IMR-90 (cell line): ENCODE measurements at regions not wholly inside any gene's neighbourhood (a gene's known extent, or its start where the extent isn't known, plus 50 kb on each side); places are given as distances from the start of the nearest gene placed in this dataset.

Source experiments
- ATAC-seq: fragments of 200-7000 bp; cut with Tn5 transposase; 2 replicates; pipeline ENCODE4 v1.9.1; 2020; ENCODE audit warnings: low read depth, mild to moderate bottlenecking, moderate library complexity
- BruUV-seq: library from RNA; stranded (reverse); fragments of 400-500 nt; replicated peaks from 2 replicates; lab custom pipeline; 2021; lab: Mats Ljungman, UMichigan
- CTCF ChIA-PET: fragments of 300-600 bp; formaldehyde crosslinking; extraction: SDS; loops from one replicate; lab custom pipeline; 2021; ENCODE audit warnings: antibody characterized with exemption; lab: Yijun Ruan, JAX
- POLR2A ChIA-PET: fragments of 300-600 bp; sonication (Branson Sonifier 250); formaldehyde crosslinking; loops from one replicate; lab custom pipeline; 2022; ENCODE audit warnings: antibody characterized with exemption; ENCODE audit not compliant: unreplicated experiment; lab: Charles Lee
- DNase-seq: peaks from one replicate; pipeline ENCODE4 v3.0.0; 2013
- H2AFZ ChIP-seq: replicated peaks from 2 replicates; pipeline ENCODE3; 2013; ENCODE audit warnings: low read length, mild to moderate bottlenecking; ENCODE audit not compliant: poor library complexity
- H2AK5ac ChIP-seq: 2 replicates; pipeline ENCODE4 v1.6.1; 2013; ENCODE audit warnings: low read depth, low read length, inconsistent platforms
- H2AK9ac ChIP-seq: replicated peaks from 2 replicates; pipeline ENCODE3; 2013; ENCODE audit warnings: mild to moderate bottlenecking, low read depth, low read length, moderate library complexity; ENCODE audit not compliant: poor library complexity
- H2BK120ac ChIP-seq: 2 replicates; pipeline ENCODE4 v1.6.1; 2013; ENCODE audit warnings: low read depth, low read length, inconsistent platforms
- H2BK15ac ChIP-seq: 3 replicates; pipeline ENCODE4 v1.6.1; 2013; ENCODE audit warnings: low read depth, low read length, inconsistent platforms
- H2BK20ac ChIP-seq: 2 replicates; pipeline ENCODE4 v1.6.1; 2013; ENCODE audit warnings: low read depth, mild to moderate bottlenecking, inconsistent platforms, low read length, moderate library complexity
- H2BK5ac ChIP-seq: 2 replicates; pipeline ENCODE4 v1.6.1; 2013; ENCODE audit warnings: mild to moderate bottlenecking, low read depth, low read length, inconsistent platforms; ENCODE audit not compliant: poor library complexity, severe bottlenecking
- H3K14ac ChIP-seq: replicated peaks from 2 replicates; pipeline ENCODE4 v1.6.1; 2013; ENCODE audit warnings: low read depth, low read length, inconsistent platforms
- H3K18ac ChIP-seq: 2 replicates; pipeline ENCODE4 v1.6.1; 2013; ENCODE audit warnings: low read depth, low read length, control low read depth
- H3K23ac ChIP-seq: 2 replicates; pipeline ENCODE4 v1.6.1; 2013; ENCODE audit warnings: low read depth, low read length, inconsistent platforms
- H3K27ac ChIP-seq: 2 replicates; pipeline ENCODE4 v1.5.1; 2013; ENCODE audit warnings: mild to moderate bottlenecking, control low read depth, low read length; ENCODE audit not compliant: insufficient read depth
- H3K27me3 ChIP-seq: 2 replicates; pipeline ENCODE4 v1.6.1; 2013; ENCODE audit warnings: low read length; ENCODE audit not compliant: control insufficient read depth, insufficient read depth
- H3K36me3 ChIP-seq: 2 replicates; pipeline ENCODE4 v1.6.1; 2013; ENCODE audit warnings: low read length, mixed read lengths; ENCODE audit not compliant: control insufficient read depth, insufficient read depth
- H3K4ac ChIP-seq: 2 replicates; pipeline ENCODE4 v1.6.1; 2013; ENCODE audit warnings: low read depth, low read length, inconsistent platforms
- H3K4me1 ChIP-seq: 2 replicates; pipeline ENCODE4 v1.6.1; 2013; ENCODE audit warnings: low read length, mixed read lengths; ENCODE audit not compliant: control insufficient read depth, insufficient read depth
- H3K4me2 ChIP-seq: 2 replicates; pipeline ENCODE4 v1.6.1; 2013; ENCODE audit warnings: low read depth, mild to moderate bottlenecking, control low read depth, low read length, moderate library complexity
- H3K4me3 ChIP-seq: 2 replicates; pipeline ENCODE4 v1.5.1; 2013; ENCODE audit warnings: low read depth, mild to moderate bottlenecking, control low read depth, low read length, moderate library complexity; ENCODE audit not compliant: insufficient read depth
- H3K56ac ChIP-seq: 2 replicates; pipeline ENCODE4 v1.6.1; 2013; ENCODE audit warnings: low read length, inconsistent platforms; ENCODE audit not compliant: insufficient read depth; ENCODE audit errors: extremely low read depth
- H3K79me1 ChIP-seq, 2 experiments: 2 replicates each; pipeline ENCODE4 v1.6.1; 2013; ENCODE audit warnings: low read length in 2 of 2, inconsistent platforms in 1 of 2, low read depth in 1 of 2
- H3K9ac ChIP-seq: 2 replicates; pipeline ENCODE4 v1.6.1; 2013; ENCODE audit warnings: low read depth, low read length, control low read depth
- H3K9me1 ChIP-seq: 2 replicates; pipeline ENCODE4 v1.6.1; 2013; ENCODE audit warnings: low read length, inconsistent platforms; ENCODE audit not compliant: insufficient read depth
- H3K9me3 ChIP-seq: 2 replicates; pipeline ENCODE4 v1.6.1; 2013; ENCODE audit warnings: low read length; ENCODE audit not compliant: control insufficient read depth, insufficient read depth
- H4K20me1 ChIP-seq: 2 replicates; pipeline ENCODE4 v1.6.1; 2013; ENCODE audit warnings: low read length, inconsistent platforms; ENCODE audit not compliant: insufficient read depth
- H4K5ac ChIP-seq: 2 replicates; pipeline ENCODE4 v1.6.1; 2013; ENCODE audit warnings: mild to moderate bottlenecking, low read depth, low read length, control low read depth
- H4K8ac ChIP-seq, 2 experiments: 2 replicates each; pipeline ENCODE4 v1.6.1; 2013; ENCODE audit warnings: low read depth in 2 of 2, low read length in 2 of 2, control low read depth in 1 of 2, inconsistent platforms in 1 of 2
- H4K91ac ChIP-seq: 2 replicates; pipeline ENCODE4 v1.6.1; 2013; ENCODE audit warnings: low read depth, low read length, inconsistent platforms; ENCODE audit not compliant: insufficient read depth
- CEBPB ChIP-seq: IDR thresholded peaks from 2 replicates; pipeline ENCODE4 v1.6.1; 2012; ENCODE audit warnings: low read depth, low read length, improper control_type of control experiment
- CHD1 ChIP-seq: IDR thresholded peaks from 2 replicates; pipeline ENCODE4 v1.6.1; 2012; ENCODE audit warnings: low read depth, low read length, improper control_type of control experiment
- CTCF ChIP-seq: conservative IDR thresholded peaks from 2 replicates; pipeline ENCODE4 v1.5.1; 2012; ENCODE audit warnings: mild to moderate bottlenecking, low read depth, low read length, improper control_type of control experiment
- ELK1 ChIP-seq: fragments of 150-350 bp; IDR thresholded peaks from 2 replicates; pipeline ENCODE4 v1.6.1; 2016; ENCODE audit warnings: low read depth, mild to moderate bottlenecking, low read length, moderate library complexity, borderline replicate concordance
- MAFK ChIP-seq: IDR thresholded peaks from 2 replicates; pipeline ENCODE4 v1.6.1; 2012; ENCODE audit warnings: low read depth, low read length, improper control_type of control experiment
- RAD21 ChIP-seq: IDR thresholded peaks from 2 replicates; pipeline ENCODE4 v1.6.1; 2012; ENCODE audit warnings: low read length, improper control_type of control experiment
- RCOR1 ChIP-seq: IDR thresholded peaks from 2 replicates; pipeline ENCODE4 v1.6.1; 2012; ENCODE audit warnings: mild to moderate bottlenecking, low read length, improper control_type of control experiment; ENCODE audit not compliant: insufficient replicate concordance
- SMC3 ChIP-seq: fragments of 150-350 bp; IDR thresholded peaks from 2 replicates; pipeline ENCODE4 v1.6.1; 2016; ENCODE audit warnings: low read depth, mild to moderate bottlenecking, antibody characterized with exemption, low read length, moderate library complexity
- USF2 ChIP-seq: fragments of 150-350 bp; IDR thresholded peaks from 2 replicates; pipeline ENCODE4 v1.6.1; 2017; ENCODE audit warnings: mild to moderate bottlenecking, antibody characterized with exemption, low read length, low read depth
- WGBS, 2 experiments: methylation state at CpG; one replicate each; pipeline versions ENCODE4 v1.1.5 to v1.1.7; 2013; ENCODE audit warnings: missing lambda C conversion rate in 2 of 2; ENCODE audit not compliant: insufficient read length in 1 of 2; ENCODE audit errors: extremely low coverage in 2 of 2; 5-methylcytosine and 5-hydroxymethylcytosine counted together
- dilution Hi-C: fragments of 300-500 bp; cut with HindIII; formaldehyde crosslinking; loops from one replicate; pipeline ENCODE4 v1.14.3; 2018; ENCODE audit warnings: low sequenced_read_pairs; ENCODE audit not compliant: unreplicated experiment
- in situ Hi-C: fragments of 300-500 bp; cut with MboI; formaldehyde crosslinking; loops from 3 replicates; pipeline ENCODE4 v1.14.3; 2019; ENCODE audit warnings: low sequenced_read_pairs, inconsistent platforms, mixed read lengths
- intact Hi-C: fragments of 100-400 bp; cut with micrococcal nuclease; formaldehyde crosslinking; loops from 2 replicates; pipeline ENCODE4 v1.10.0; 2022

- Histone ChIP-seq H3K18ac (peak overlapping the region; percentile 72), H3K23ac (peak overlapping the region; percentile 73; the same call in 1 of the 2 replicates), H3K14ac (peak overlapping the region; percentile 88), H2BK20ac (peak overlapping the region; percentile 100), H2AK9ac (no peak overlapping the region), H4K8ac (peak overlapping the region; percentile 82 to 98), H4K91ac (peak overlapping the region; percentile 99), H3K79me1 (peaks cover 8 to 28% of the 10 kb centered on the region in 2 experiments; a peak in 3 of 4 replicates), H3K4ac (peak overlapping the region; percentile 97), H3K9me1 (peaks cover 21% of the 10 kb centered on the region), H3K36me3 (no peaks in the 10 kb centered on the region), H3K4me2 (no peak overlapping the region), H3K27me3 (no peaks in the 10 kb centered on the region), H4K20me1 (no peaks in the 10 kb centered on the region), H2BK120ac (peak overlapping the region; percentile 99), H3K4me1 (peaks cover 17% of the 10 kb centered on the region), H2AK5ac (peak overlapping the region; percentile 92), H3K56ac (no peak overlapping the region), H2AFZ (no peak overlapping the region), H3K9me3 (no peaks in the 10 kb centered on the region), H4K5ac (peak overlapping the region; percentile 72), H2BK5ac (peak overlapping the region; percentile 98), H2BK15ac (peak overlapping the region; percentile 91), H3K4me3 (no peak overlapping the region), H3K9ac (peak overlapping the region; percentile 26; the same call in 1 of the 2 replicates), H3K27ac (peak overlapping the region; percentile 65; the same call in 1 of the 2 replicates)
- TF ChIP-seq SMC3 (no peak), RCOR1 (no peak), RAD21 (no peak), CHD1 (no peak), USF2 (no peak), ELK1 (no peak), MAFK (no peak), CEBPB (no peak), CTCF (no peak)
- dilution Hi-C loops = no loop called here
- no TSS peak for BruUV-seq
- in situ Hi-C loops = loop anchor here (5.0 to 25.0 kb wide), 6 partner anchors 128 to 588 kb away; partner anchors contain the start of gene THBS1
- ATAC-seq (no peak), DNase-seq (no peak)
- ChIA-PET POLR2A (no interaction called here), CTCF (no interaction called here)
- intact Hi-C loops = loop anchor here (10.0 kb wide), 2 partner anchors 510 to 580 kb away; no protein-coding TSS in a partner anchor
- 100% methylated on average over 1 of the region's 1 CpG; no CpG with 5 or more reads in 1 of the 2 experiments for WGBS, 2 experiments
Observed at GRCh38 chr15:39174332-39174731, 406.5 kb upstream of the THBS1 start.
